Hematopoietic multipotent progenitor cell (in vitro differentiated cells): ENCODE measurements at regions not wholly inside any gene's neighbourhood (a gene's known extent, or its start where the extent isn't known, plus 50 kb on each side); places are given as distances from the start of the nearest gene placed in this dataset.
"Not testable (repeated sequence)": the region's sequence is repeated elsewhere in the genome, so short reads cannot be mapped to it uniquely, and the experiment has no call there.

ENCODE experiments used
- DNase-seq, 3 donors: peaks; one replicate each; pipeline ENCODE4 v3.0.0-alpha.2; 2011 to 2015; ENCODE audit warnings: low read depth in 2 of 3, low spot score in 2 of 3

- no peak for DNase-seq
Measured at GRCh38 chr7:113030489-113030888, 56.1 kb downstream of the GPR85 start.

- no peak for DNase-seq
Measured at GRCh38 chr7:113026941-113027340, 59.7 kb downstream of the GPR85 start.

- not testable (repeated sequence) for DNase-seq
Measured at GRCh38 chr7:113017144-113017857, 69.3 kb downstream of the GPR85 start.

- peak in 1 of 3 donors; percentile 10 for DNase-seq
Measured at GRCh38 chr7:113015034-113015645, 71.5 kb downstream of the GPR85 start.

DNA sequence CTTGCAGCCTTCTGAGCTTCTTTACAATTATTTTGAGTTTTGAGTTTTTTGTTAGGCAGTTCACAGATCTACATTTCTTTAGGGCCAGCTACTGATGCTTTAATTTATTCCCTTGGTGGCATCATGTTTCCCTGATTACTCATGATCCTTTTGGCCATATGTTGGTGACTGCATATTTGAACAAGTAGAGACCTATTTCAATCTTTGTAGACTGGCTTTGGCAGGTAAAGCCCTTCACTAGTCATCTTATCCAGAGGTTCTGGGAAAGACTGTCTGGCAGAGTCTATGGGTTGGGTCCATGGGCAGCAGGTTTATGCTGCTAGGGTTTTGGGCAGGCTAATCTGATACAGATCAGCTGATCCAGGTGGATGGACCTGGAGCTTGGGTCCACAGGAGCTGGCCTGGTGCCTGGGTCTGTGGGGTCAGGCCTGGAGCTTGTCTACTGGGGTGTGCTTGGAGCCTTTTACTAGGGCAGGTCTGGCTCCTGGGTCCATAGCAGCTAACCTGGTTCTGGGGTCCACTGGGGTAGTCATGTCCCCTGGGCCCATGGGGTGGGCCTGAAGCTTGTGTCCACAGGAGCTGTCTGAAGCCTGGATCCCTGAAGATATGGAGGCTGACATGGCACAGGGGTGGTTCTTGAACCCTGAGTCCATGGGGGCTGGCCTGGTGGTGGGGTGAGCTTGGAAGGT, 72.7 kb downstream of the GPR85 start:
- DNase-seq: no peak

DNA sequence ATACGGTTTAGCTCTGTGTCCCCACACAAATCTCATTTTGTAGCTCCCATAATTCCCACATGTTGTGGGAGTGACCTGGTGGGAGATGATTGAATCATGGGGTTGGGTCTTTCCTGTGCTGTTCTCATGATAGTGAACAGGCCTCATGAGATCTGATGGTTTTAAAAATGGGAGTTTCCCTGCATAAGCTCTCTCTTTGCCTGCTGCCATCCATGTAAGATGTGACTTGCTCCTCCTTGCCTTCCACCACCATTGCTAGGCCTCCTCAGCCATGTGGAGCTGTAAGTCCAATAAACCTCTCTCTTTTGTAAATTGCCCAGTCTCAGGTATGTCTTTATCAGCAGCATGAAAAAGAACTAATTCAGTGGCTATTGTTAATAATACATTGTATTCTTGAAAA, 73.8 kb downstream of the GPR85 start:
- DNase-seq: not testable (repeated sequence)

GRCh38 chr7:113010377-113010776, 76.2 kb downstream of the GPR85 start:
- DNase-seq: no peak

GRCh38 chr7:113008755-113009154, 77.9 kb downstream of the GPR85 start:
- no peak for DNase-seq

DNA sequence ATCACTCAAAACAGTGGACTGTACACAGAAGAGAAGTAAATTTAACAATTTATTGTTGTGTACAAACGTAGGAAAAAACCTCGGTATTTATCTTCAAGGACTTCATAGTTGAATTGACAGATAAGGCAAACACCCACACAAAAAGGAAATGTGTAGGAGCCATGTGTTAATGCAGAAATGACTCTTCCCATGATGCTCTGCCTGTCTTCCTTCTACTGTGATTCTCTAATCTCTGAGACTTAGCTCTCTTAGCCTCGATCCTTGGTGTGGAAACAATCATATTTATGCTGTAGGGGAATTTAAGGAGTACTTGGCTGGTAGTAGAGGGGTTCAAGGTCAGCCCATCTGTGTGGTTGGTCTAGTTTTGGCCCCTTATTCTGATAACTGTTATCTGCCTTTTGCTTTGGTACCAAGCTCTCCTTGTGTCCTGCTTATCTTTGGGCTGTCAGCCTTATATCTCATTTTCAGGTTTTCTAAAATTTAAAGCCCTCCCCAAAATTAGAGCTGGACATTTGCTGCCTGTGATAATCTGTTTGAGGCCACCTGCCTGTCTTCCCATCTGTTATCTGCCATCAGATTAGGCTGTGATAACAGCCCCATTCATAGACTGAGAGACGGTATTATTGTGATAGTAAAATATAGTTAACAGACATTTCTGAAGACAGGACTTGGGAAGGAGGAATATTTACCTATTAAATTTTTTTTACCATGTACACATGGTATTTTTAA, 81.7 kb downstream of the GPR85 start:
- DNase-seq: no peak

- no peak for DNase-seq
Measured at GRCh38 chr7:113000316-113001020, 86.2 kb downstream of the GPR85 start.

GRCh38 chr7:112997831-112998230, 88.8 kb downstream of the GPR85 start:
- no peak for DNase-seq

DNA sequence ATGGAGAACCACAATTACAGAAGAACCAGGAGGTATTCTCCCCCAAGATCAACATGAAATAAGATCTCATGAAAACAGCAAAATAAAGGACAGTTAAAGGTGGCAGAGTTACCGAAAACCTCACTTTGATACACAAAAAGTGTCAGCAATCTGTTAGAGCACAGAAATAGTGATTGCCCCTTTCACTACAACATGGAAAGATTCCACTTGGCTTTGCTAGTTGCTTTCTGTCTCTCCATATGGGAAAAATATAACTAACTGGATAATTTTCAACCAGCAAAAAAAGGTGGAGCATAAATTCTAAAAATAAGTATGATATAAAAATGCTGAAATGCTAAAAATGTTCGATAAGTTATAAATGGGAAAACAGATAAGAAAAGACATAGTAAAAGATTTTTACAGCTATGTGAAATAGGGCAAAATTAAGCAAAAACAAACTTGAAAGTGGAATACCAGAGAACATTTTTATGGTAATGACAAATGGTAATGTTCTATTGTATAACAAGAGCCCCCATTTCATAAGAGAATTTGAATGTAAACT, 90.2 kb downstream of the GPR85 start:
- DNase-seq: no peak

DNA sequence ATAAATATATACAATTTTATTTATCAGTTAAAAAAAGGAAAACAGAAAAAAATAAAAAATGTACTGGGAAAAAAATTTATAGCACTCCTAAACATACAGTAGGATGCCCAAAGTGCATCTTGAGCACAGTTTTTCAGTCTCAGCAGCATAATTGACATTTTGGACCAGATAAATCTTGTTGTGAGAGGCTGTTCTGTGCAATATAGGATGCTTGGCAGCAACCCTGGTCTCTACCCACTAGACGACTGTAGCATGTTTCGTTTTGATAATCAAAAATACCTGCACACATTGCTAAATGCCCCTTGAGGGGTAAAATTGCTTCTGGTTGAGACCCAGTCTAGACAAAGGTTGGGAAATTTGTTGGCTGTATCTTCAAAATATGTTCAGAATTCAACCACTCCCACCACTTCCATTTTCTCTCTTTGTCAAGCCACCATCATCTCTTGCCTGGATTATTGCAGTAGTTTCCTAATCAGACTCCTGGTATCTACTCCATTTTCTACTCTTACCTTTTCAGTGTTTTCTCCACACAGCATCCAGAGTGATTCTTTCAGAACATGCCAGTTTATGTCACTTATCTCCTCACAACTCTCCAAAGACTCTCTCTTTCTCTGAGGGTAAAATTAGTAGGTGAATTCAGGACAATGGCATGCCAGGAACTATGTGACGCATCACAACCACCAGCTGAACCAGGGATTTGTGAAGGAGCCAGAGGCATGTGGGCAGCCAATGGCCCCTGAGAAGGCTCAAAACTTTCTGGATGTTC, 91.4 kb downstream of the GPR85 start:
- no peak for DNase-seq

DNA sequence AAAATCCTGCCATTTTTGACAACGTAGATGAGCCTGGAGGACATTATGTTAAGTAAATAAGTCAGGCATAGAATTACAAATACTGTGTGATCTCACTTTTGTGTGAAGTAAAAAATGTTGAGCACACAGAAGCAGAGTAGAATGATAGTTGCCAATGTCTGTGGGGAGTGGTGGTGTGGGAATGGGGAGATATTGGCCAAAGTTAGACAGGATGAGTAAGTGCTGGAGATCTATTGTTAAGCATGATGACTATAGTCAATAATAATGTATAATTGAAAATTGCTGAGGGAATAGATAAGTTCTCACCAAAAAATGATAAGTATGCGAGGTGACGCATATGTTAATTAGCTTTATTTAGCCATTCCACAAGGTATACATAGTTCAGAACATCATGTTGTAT, 92.0 kb downstream of the GPR85 start:
- DNase-seq: no peak

- DNase-seq: no peak
Measured at GRCh38 chr7:112990624-112991023, 96.0 kb downstream of the GPR85 start.

- DNase-seq: no peak
Measured at GRCh38 chr7:112989531-112989930, 97.1 kb downstream of the GPR85 start.

- DNase-seq: no peak
Measured at GRCh38 chr7:112987171-112987570, 99.5 kb downstream of the GPR85 start.

DNA sequence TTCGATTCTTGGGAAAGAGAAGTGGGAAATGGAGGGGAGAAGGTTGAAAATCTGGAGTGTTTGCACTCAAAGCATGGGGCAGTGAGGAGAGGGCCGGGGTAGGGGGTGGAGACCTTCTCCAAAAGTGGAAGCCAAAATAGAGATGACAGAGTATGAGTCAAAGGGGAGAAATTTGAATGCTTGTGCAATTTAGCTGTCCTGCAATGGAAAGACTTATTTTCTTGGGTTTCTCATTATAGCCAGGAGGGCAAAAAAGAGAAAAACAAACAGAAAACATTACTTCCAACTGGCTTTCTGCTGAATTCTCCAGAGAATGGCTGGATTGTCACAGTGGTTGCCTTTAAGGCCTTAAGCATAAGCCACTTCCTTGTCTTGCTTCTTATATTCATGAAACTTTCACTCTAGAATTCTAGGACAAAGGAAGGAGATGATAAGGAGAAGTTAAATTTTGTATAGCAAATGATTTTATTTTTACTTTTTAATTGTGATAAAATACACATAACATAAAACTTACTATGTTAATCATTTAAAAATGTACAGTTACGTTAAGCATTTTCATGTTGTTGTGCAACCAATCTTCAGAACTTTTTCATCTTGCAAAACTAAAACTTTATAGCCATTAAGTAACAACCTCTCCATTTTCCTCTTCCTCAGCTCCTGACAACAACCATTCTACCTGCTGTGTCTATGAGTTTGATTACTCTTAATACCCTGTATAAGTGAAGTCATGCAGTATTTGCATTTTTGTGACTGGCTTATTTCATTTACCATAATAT, 100.2 kb downstream of the GPR85 start:
- DNase-seq: no peak
